Endothelial cell (in vitro differentiated cells): ENCODE measurements at regions not wholly inside any gene's neighbourhood (a gene's known extent, or its start where the extent isn't known, plus 50 kb on each side); places are given as distances from the start of the nearest gene placed in this dataset.

Source experiments
- DNase-seq: peaks from one replicate; pipeline ENCODE4 v3.0.0; 2021; ENCODE audit warnings: low spot score
- H3K27ac Mint-ChIP-seq: one replicate; pipeline ENCODE4 v1.8.0; 2021; ENCODE audit warnings: mixed read lengths, inconsistent platforms; ENCODE audit not compliant: unreplicated experiment
- H3K27me3 Mint-ChIP-seq: one replicate; pipeline ENCODE4 v1.8.0; 2021; ENCODE audit warnings: mild to moderate bottlenecking, moderate library complexity, mixed read lengths, inconsistent platforms; ENCODE audit not compliant: unreplicated experiment
- H3K36me3 Mint-ChIP-seq: one replicate; pipeline ENCODE4 v1.8.0; 2021; ENCODE audit warnings: mild to moderate bottlenecking, low read depth, mixed read lengths, inconsistent platforms; ENCODE audit not compliant: unreplicated experiment
- H3K4me1 Mint-ChIP-seq: one replicate; pipeline ENCODE4 v1.8.0; 2021; ENCODE audit warnings: mild to moderate bottlenecking, mixed read lengths, inconsistent platforms; ENCODE audit not compliant: unreplicated experiment
- H3K4me3 Mint-ChIP-seq: one replicate; pipeline ENCODE4 v1.8.0; 2021; ENCODE audit warnings: mild to moderate bottlenecking, mixed read lengths, inconsistent platforms; ENCODE audit not compliant: unreplicated experiment
- H3K9me3 Mint-ChIP-seq: one replicate; pipeline ENCODE4 v1.8.0; 2021; ENCODE audit warnings: mixed read lengths, inconsistent platforms; ENCODE audit not compliant: unreplicated experiment
- CTCF ChIP-seq: fragments of 200-600 bp; sonication (generic); IDR thresholded peaks from one replicate; pipeline ENCODE4 v1.5.0; 2021; ENCODE audit warnings: antibody characterized with exemption; ENCODE audit not compliant: unreplicated experiment

- Mint-ChIP-seq H3K27ac (no peak overlapping the region), H3K4me3 (no peak overlapping the region), H3K4me1 (peaks cover 3% of the 10 kb centered on the region), H3K9me3 (no peaks in the 10 kb centered on the region), H3K36me3 (peaks cover 4% of the 10 kb centered on the region), H3K27me3 (peaks cover 2% of the 10 kb centered on the region)
- TF ChIP-seq CTCF = no peak
- no peak for DNase-seq
These were observed 204.1 kb downstream of the GLI2 start for GRCh38 chr2:120939595-120940318.

- Mint-ChIP-seq H3K27ac (no peak overlapping the region), H3K4me3 (no peak overlapping the region), H3K4me1 (peaks cover 3% of the 10 kb centered on the region)
These were observed 204.6 kb downstream of the GLI2 start for GRCh38 chr2:120940319-120940696.

GRCh38 chr2:120940726-120941256, 205.1 kb downstream of the GLI2 start:
- peaks cover 7% of the 10 kb centered on the region for H3K27me3 Mint-ChIP-seq
- peaks cover 4% of the 10 kb centered on the region for H3K36me3 Mint-ChIP-seq
- H3K4me3 Mint-ChIP-seq = no peak overlapping the region
- no peaks in the 10 kb centered on the region for H3K9me3 Mint-ChIP-seq
- no peak for DNase-seq
- no peak overlapping the region for H3K27ac Mint-ChIP-seq
- H3K4me1 Mint-ChIP-seq = peaks cover 3% of the 10 kb centered on the region
- TF ChIP-seq CTCF = no peak

More at GRCh38 chr2:120940319-120940696, 204.6 kb downstream of the GLI2 start:
- DNase-seq = no peak
- H3K27me3 Mint-ChIP-seq = peaks cover 3% of the 10 kb centered on the region
- TF ChIP-seq CTCF = no peak
- H3K9me3 Mint-ChIP-seq = no peaks in the 10 kb centered on the region
- H3K36me3 Mint-ChIP-seq = peaks cover 4% of the 10 kb centered on the region

- Mint-ChIP-seq H3K27ac (no peak overlapping the region), H3K9me3 (no peaks in the 10 kb centered on the region), H3K27me3 (peaks cover 7% of the 10 kb centered on the region), H3K4me1 (peaks cover 3% of the 10 kb centered on the region), H3K36me3 (peaks cover 4% of the 10 kb centered on the region), H3K4me3 (no peak overlapping the region)
- no peak for TF ChIP-seq CTCF
- no peak for DNase-seq
These were observed 206.0 kb downstream of the GLI2 start for GRCh38 chr2:120941571-120942120.

GRCh38 chr2:120942658-120943057, 207.0 kb downstream of the GLI2 start:
- peak overlapping the region; percentile 3 for H3K4me3 Mint-ChIP-seq
- H3K27ac Mint-ChIP-seq = no peak overlapping the region
- peaks cover 7% of the 10 kb centered on the region for H3K27me3 Mint-ChIP-seq
- no peaks in the 10 kb centered on the region for H3K9me3 Mint-ChIP-seq
- peaks cover 3% of the 10 kb centered on the region for H3K4me1 Mint-ChIP-seq
- peaks cover 4% of the 10 kb centered on the region for H3K36me3 Mint-ChIP-seq
- TF ChIP-seq CTCF = no peak
- DNase-seq = no peak
